HTERT RPE-1 (cell line): ENCODE measurements at regions not wholly inside any gene's neighbourhood (a gene's known extent, or its start where the extent isn't known, plus 50 kb on each side); places are given as distances from the start of the nearest gene placed in this dataset.

Experiments used
- in situ Hi-C: fragments of 300-500 bp; cut with MboI; formaldehyde crosslinking; loops from 4 replicates; pipeline ENCODE4 v1.14.3; 2020; ENCODE audit warnings: low sequenced_read_pairs

DNA sequence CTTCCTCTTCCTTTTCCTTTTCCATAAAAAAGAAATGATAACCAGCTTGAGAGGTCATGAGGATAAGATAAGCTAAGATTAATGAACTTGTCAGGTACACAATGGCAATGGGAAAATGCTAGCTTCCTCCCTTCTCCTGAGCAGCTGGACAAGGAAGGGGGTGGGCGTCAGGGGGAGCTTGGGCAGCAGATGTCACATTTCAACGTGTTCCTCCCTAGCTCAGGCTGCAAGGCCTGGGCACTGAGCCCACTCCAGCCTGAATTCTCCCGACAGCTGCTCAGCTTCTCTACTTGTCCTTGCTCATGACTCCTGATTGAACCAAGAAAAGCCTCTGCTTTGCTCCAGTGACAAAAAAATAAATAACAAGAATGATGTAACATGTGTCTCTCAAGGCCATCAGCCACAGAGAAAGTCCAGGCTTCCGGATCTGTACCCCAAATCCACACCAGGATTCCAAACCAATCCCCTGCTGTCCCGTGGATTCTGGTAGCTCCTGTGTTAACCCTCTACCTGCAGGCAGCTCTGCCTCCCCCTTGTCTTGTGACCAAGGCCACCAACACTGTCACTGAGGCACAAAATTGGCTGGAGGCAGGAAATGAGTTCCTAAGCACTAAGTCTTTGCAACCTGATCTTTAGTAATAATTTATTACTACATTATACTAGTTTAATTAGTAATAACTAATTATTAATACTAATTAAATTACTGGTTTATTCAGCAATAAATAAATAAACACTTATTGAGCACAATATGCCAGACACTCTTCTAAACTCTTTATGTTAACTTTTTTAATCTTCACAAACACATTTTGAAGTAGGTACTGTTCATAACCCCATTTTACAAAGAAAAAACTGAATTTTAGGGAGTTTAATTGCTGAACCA lies 146.5 kb downstream of the CCDC34 start:
- in situ Hi-C loops = no loop called here

DNA sequence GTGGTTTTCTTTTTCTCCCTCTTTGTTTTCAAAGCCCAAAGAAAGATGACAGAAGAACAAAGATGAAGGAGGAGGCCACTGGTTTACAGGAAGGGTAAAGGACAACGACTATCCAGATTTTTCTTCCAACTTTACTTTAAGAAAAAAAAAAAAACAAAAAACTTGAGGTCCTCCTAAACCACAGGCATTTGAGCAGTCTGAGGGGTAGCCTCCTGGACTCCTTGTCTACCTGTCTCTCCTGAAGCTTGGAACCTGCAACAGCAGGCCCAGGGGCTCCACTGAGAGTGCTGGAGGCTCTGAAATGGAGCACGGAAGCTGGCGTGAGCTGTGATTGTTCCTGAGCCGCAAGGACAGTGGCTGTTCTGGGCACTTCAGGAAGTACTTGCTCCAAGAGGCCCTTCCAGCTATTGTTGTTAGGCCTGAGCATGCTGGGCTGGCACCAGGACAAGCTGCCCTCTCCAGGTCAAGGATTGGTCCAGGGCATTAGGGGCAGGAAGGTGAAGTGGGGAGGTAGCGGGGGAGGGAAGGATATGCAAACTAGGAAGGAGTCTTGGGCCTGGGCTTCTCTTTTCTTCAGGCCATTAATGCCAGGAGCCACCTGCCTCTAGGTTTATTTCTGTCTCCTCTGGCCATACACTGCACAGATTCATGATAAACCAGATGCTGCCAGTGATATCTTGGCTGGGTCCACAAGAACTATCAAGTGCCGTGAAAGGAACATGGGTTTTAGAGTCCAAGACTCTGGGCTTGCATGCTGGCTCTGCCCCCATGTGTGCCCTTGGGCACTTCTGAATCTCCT lies 147.3 kb downstream of the CCDC34 start:
- in situ Hi-C loops = no loop called here

DNA sequence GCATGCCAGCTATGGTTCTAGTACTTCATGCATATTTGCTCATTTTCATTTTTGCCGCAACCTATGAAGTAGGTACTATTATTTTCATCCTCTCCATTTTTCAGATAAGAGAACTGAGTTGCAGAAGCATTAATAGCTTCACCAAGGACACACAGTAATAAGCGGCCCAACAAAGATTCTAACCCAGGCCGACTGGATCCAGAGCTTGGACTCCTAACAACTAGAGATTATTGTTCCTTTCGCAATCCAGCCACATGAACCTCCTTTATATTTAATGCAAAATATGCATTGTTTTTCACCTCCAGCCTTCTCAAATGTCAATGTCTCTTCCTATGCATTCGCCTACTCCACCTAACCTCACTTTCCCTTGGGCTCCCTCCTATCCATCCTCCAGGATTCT lies 148.3 kb downstream of the CCDC34 start:
- in situ Hi-C loops = no loop called here

DNA sequence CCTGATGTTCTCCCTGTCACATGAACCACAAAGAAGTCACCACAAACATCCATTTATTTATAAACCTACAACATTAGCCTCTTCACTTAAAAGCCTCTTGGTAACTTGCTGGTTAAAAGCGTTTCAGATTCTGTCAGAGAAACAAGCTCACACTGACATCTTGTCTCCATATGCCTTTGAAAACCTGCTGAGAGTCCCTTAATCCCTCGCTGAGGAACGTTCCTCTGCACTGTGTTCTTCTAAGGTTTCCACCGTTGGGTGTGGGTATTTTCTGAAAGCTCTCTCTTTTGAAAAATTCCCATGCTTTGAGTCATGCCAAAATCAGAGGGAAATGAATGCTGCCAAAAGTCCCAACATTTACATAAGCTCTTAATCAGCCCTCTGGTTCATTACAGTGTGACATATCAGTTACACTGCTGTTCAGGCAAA lies 149.8 kb downstream of the CCDC34 start:
- in situ Hi-C loops = no loop called here

DNA sequence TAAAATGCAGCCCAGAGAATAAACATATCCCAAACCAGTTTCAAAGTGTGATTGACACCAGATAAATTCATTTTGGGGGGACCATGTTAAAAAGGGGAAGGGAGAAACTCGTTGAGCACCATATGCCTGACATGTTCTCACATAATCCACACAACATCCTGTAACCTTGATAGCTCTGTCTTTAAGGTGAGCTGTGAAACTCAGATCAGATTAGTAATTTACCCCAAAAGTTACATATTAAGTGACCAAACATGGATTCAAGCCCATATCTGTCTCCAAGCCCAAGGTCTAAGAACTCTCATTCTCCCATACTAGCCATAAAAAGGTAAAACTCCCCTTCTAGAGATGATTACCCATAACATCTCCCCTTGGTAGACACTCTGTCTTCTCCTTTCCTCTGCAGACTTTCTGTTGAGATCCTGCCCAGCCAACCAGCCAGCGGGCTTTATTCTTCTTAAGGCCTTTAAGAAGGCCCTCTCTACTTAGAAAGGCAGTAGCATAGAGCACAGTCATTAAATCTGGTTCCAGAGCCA lies 150.7 kb downstream of the CCDC34 start:
- in situ Hi-C loops = no loop called here

DNA sequence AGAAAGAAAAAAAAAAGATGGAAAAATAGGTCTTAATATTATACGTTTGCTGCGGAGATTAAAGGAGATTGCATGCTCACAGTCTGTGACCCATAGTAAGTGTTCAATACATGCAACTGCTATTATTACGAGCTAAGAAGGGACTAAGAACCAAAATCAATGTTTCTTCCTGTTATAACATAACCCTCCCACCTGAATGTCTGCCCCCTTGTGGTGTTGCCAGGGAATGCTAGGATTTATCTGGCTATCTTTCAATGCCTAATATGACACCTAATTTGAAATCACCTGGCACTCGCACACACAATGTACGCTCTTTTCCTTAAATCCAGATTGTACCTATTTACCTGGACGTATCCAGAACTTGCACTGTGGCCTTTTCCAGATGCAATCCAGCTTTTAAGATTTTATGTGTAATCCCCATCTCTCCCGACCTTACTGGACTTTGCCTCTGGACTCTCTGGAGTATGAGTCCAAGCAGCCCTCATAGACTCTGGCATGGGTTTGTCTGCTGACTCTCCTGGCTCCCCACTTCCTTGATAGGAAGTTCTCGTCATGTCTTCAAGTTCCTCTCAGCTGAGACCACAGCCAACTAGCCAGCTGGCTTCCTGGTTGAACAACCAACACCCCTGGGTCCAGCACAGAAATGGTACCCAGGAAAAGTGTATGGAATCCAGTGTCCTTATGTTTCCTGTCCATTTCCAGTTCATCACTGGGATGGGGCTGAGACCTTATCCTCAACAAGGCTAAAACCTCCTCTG lies 151.5 kb downstream of the CCDC34 start:
- in situ Hi-C loops = no loop called here

DNA sequence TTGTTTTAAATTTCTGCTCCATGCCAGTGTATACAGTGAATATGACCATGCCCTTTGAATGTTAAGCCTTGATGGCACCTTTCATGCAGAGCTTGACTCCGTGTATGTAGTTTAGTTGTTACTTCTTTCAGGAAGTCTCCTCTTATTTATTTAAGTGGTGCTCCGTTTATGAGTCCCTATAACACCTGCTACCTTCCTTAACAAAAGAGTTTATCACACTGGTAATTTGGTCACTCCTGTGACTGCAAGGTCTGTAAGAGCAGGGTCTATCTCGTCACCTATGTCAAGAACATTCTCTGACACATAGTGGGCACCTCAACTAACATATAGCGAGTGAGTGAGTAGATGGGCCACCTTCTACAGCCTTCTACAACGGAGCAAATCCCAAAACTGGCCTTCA lies 152.5 kb downstream of the CCDC34 start:
- in situ Hi-C loops = no loop called here

DNA sequence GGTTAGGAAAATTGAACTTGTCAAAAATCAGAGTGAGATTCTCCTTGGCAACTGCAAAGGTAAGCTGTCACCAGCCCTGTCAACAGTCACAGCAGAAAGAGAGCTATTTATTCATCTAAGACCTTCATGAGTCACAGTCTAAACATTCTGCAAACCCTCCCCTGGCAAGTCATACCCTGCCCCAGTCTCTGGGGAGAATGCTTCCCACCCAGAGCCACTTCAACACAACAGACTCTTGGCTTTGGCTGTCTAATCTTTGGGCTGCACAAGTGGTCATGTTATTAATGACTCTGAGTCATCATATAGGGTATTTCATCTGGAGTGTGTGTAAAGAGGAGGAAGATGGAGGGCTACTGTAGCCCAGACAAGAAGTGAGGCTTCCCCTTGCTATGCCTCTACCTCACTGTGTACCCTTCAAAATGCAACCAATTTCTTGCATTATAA lies 153.4 kb downstream of the CCDC34 start:
- in situ Hi-C loops = no loop called here

DNA sequence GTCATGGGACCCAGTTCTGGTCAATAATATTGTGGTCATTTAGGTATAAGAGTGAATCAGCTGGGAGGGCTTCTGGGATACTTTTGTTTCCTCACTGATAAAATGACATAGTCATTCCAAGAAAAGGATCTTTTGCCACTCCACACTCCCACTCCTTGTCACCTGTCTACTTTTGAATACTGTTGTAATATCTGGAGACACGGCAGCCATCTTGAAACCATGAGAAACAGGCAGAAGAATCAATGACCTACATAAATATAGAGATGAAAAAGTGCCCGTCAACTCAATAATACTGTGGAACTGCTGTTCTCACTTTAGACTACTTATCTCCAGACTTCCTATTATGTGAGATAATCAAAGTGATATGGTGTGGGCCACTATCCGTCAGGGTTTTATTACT lies 154.2 kb downstream of the CCDC34 start:
- in situ Hi-C loops = no loop called here

DNA sequence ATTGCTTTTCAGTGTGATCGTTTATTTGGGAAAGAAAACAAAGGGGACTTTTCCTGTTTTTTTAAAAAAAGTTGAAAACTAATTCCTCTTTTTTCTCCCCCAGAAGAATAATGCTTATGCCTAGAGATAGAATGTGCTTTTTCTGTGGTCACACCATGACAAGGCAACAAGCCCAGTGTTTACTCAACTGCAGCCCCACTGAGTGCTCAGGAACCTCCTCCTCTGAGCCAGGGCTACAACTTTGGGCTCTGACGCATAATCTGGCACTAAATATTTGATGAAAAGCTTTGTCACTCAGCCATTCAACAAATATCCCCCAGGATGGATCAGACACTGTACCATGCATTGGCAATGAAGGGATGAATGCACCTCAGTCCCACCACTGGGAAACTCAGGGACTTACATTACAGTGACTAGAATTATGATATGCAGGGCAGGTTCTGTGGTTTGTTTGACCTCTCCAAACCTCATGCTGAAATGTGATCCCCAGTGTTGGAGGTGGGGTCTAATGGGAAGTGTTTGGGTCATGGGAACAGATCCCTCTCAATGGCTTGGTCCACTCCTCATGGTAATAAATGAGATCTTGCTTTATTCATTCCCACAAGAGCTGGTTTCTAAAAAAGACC lies 155.9 kb downstream of the CCDC34 start:
- in situ Hi-C loops = no loop called here

DNA sequence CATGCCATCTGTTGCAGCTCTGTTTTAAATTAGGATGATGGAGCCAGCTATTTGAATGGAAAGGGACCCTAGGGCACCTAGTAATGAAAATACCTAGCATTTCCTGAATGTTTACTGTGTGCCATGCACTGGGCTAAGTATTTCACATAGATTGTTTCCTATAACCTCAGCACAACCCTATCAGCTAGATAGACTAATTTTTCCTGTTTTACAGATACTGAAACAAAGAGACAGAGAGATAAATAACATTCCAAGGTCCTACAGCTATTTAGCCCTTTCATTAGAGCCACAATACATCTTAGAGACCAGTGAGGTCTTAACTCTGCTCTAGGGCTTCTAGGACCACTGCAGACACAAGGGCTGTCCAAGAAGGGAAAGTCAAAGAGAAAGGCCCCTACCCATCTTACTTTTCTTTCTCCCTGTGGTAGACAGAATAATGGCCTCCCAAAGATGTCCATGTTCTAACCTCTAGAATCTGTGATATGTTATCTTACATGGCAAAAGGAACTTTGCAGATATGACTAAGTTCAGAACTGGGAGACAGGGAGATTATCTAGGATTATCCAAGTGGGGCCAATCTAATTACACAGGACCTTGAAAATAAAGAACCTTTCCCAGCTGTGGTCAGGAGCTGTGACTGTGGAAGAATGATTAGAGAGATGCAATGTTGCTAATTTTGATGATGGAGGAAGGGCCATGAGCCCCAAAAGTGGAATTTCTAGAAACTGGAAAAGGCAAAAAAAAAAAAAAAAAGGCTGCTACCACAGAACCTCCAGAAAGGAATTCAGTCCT lies 157.0 kb downstream of the CCDC34 start:
- in situ Hi-C loops = no loop called here

DNA sequence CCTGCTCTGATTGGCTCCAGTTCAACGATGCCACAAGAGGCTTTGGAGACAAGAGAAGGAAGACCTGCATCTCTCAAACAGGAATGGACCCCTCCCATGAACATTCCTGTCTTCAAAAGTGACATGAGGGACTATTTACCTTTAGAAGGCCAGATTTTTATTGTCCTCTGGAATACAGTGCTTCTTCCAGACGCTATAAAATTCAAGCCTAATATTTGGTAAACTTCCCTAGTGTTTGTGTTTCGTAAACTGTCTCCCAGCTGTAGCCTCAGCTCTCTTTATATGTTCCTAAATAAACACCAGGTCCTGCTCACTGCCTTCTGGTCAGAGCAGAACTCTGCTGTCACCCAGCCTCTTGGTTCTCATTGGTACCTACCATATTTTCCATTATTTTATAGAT lies 157.8 kb downstream of the CCDC34 start:
- in situ Hi-C loops = no loop called here

DNA sequence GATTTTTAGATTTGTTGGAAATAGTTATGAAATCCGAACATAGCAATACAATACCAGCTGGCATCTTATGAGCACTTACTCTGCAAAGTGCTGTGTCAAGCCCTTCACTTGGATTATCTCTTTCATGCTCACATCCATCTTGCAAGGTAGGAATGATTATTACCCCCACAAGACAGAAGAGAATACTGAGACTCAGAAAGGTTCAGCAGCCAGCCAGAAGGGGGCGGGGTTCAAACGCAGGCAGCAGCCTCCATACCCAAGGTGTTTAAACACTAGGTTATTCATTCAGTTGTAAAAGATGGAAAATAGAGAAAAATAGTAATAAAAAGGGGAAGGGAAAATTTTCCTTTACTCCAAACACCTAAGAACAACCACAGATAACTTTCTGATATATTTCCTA lies 158.5 kb downstream of the CCDC34 start:
- in situ Hi-C loops = no loop called here

DNA sequence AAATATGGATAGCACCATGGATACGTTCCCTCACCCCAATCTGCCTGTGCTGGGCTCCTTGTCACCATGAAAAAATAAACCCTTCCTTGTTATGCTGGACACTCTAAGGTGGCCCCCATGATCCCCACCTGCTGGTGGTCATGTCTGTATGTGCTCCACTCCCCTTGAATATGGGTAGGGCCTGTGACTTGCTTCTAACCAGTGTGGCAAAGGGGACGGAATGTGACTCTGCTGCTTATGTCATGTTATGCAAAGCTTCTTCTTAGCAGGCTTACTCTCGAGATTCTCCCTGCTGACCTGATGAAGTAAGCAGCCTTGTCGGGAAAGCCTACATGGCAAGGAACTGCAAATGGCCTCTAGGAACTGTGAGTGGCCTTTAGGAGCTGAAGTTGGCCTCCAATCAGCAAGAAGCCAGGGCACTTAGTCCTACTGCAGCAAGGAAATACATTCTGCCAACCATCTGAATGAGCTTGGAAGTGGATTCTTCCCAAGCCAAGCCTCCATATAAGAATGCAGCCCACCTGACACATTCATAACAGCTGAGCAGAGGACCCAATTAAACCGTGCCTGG lies 159.9 kb downstream of the CCDC34 start:
- in situ Hi-C loops = no loop called here

DNA sequence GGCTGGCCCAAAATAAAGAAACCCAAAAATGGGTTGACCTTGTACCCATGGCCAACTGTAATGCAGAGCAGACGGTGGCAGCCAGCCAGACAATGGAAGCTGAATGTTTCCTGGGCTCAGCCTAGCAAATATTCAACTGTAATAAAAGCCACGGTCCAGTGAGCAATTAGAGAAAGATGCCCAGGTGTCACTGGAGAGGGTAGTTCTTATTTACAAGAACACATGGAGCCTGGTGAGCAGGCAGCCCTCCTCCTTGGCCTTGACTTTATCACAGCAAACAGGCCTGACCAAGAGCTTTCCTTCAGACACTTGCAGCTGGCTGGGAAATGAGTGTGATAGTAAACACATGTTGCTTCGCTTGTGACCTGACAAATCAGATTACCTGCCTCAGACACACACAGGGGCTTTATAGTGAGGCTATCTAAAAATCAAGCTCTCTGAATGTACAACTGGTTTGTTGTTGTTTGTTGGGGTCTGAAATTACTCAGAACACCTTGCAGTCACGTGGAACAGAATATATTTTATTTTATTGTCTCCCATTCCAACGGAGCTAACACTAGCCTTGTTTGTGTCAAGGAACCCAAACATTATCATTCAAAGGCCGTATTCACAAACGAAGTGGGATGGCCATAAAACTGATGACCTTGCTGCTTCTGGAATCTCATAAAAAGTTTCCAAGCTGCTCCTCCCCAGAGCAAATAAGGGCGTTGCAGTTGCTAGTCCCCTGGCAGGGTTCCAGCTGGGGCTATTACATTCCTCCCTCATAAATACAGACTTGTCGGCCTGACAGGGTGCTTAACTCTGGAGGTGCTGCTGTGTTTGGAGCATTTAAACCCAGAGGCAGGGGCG lies 161.1 kb downstream of the BBOX1 start:
- in situ Hi-C loops = no loop called here

DNA sequence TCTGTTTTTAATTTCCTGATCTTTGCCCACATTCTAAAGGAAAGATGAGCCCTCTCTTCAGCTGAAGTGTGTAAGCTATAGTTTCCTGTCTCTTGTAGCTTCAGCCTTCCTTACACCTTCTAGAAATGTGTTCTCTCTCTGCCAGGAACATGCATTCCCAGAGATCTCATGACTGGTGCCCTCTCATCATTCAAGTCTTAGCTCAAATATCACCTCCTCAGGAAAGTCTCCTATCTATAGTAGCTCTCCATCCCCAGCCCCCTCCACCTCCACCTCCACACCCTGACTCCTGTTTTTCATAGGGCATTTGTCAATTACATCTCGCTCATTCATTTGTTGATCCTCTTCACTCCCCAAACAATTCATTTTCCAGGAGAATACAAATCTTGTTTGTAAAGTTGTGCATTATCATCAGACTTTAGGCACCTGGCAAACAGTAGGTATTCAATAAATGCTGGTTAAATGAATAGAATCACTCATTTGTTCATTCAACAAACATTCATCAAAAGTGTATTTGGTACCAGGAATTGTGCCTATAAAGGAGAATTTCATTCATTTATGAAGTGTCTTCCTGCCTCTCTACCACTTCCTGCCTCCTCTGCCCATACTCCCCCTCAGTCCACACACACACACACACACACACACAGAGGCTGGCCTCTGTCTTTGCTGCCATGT lies 160.3 kb downstream of the BBOX1 start:
- in situ Hi-C loops = no loop called here

DNA sequence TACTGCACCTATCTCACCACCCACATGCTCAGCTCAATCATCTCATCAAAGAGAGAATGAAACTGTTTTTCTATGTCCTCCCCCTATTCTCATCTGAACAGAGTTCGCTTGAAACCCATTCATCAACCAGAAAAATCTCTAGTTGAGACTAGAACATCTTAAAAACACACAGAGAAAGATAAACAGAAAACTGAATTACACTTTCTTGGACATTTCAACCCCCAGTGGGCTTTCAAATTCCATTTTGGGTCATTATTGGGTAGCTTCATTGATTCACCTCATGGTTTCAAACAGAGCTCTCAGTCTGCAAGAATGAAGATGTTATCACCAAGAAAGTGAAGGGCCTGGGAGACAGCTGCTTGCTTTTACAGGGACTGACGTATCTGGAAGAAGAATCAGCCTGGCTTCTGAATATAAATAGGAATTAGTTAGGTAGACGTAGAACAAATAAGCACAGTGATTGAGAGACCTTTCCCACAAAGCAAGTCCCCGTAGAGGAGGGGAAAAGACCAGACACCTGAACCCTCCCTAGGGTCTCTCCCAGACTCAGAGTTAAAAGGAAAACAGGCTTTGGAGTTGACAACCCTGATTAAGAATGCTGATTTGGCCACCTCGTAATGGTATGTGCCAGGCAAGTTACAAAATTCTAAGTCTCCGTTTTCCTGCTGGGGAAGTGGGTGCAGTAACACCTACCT lies 155.7 kb downstream of the BBOX1 start:
- in situ Hi-C loops = loop anchor here (25.0 kb wide), 1 partner anchor 291 kb away; no protein-coding TSS in a partner anchor
